GM21515 (cell line): ENCODE measurements at regions not wholly inside any gene's neighbourhood (a gene's known extent, or its start where the extent isn't known, plus 50 kb on each side); places are given as distances from the start of the nearest gene placed in this dataset.
"Not testable (repeated sequence)": the region's sequence is repeated elsewhere in the genome, so short reads cannot be mapped to it uniquely, and the experiment has no call there.

Experiments used
- ATAC-seq: cut with Tn5 transposase; IDR thresholded peaks from one replicate; pipeline ENCODE4 v1.9.1; 2021; ENCODE audit not compliant: unreplicated experiment

DNA sequence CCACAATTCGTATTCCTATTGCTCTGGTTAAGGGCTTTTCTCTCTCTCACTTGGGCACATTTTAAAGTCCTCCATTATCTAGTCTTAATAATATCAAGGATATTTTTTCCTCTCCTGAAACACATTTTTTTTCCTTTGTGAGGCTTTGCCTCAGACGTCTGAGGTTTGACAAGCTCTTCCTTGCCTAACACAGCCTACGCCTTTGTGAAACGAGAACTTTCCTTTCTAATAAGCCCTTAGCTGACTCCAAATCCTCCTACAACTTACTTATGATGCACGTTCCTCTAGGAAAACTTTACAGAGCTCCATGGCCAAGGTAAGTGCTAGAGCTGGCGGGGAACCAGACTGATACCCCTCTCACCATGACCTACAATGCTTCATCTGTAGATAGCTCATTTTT, 841.5 kb downstream of the SOCS6 start:
- no peak for ATAC-seq

DNA sequence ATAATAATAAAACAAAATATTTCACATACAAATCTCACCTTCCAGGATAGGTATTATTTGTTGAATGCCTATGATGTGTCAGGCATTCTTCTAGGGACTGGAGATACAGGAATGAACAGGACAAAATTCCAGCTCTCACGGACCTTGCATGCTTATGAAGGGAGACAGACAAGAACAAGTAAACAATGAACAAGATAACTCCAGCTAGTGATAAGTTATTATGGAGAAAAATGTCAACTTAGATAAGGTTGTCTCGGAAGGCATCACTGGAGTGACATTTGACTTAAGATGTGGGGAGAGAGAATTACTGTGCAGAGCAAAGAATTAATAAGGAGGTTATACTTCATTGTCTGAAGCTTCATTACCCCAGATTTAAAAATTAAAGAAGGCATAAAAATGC, 836.7 kb downstream of the SOCS6 start:
- ATAC-seq, result no peak

DNA sequence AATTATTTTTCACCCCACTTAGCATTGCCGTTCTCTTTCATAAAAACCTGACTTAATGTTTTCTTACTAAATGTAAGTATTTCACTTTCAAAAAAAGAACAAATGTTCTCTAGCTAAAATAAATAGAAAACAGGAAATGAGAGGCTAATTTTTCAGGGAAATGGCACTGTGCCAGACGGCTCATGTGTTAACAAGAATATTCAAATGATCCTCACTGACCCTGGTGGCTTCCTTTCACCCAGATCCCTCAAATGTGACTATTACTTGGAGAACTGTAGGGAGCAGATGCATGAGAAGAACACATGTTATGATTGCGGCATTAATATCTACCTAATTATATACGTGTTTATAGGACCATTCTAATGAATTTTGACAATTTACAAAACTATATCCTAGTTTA, 827.7 kb downstream of the SOCS6 start:
- ATAC-seq, result no peak

DNA sequence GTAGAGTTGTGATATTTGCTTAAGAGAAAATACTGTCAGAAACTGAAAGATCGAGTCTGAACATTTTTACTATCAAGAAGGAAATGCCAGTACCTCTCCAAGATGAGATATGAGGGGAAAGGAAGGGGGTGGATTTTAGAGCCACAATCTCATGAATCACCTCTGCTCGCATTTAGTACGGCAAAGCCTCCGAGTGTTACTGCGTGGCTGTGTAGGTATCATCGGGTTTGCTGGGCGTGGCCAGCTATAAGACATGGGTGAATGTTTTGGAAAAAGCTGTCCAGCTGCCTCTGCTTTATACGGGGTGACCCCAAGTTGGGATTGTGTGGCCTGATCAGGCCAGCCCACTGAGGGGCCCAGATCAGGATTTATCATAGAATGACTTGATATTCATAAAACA, 826.4 kb downstream of the SOCS6 start:
- no peak for ATAC-seq

DNA sequence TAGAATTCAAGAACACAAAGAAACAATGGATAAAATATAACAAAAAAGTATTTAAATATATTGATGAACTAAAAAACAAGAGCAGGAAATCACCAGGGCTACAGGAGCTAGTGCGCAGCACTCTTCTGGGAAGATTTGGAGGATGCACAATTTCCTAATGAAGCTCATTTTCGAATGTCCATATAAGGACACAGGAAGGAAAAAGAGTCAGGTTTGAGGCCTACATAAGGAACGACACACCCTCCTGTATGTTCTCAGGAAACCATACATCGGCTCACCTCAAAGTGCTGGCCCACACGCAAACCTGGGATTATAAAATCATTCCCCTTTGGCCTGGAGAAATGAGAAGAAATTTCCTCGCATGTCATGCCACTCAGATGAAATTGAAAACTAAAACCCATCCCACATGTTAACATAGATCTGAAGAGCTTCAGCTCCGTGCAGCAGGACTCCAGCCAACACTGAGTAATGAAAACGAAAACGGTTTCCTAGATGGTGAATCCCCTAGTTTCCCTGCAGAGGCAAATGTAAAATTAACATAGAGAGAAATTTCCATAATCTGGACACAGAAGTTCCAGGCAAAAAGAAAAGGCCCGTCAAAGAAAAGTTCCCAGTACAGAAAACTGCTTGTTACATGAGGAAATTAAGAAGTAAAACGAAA, 825.8 kb downstream of the SOCS6 start:
- no peak for ATAC-seq

DNA sequence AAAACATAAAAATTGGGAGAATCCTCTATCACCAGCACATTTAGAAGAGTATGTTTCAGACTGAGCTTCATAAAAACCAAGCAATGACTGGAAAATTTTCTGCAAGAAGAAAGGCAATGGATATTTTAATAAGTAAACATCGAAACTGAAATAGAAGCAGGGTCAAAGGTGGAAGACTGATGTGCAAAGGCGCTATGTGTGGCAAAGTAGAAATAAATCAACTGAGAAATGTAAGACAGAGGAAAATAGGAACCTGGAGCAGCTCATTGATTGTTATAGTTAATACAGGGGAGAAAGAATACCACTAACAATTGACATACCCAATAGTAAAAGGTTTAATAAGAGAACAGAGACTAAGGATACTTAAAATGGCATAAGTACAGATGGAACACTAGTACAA, 818.4 kb downstream of the SOCS6 start:
- ATAC-seq, result no peak

DNA sequence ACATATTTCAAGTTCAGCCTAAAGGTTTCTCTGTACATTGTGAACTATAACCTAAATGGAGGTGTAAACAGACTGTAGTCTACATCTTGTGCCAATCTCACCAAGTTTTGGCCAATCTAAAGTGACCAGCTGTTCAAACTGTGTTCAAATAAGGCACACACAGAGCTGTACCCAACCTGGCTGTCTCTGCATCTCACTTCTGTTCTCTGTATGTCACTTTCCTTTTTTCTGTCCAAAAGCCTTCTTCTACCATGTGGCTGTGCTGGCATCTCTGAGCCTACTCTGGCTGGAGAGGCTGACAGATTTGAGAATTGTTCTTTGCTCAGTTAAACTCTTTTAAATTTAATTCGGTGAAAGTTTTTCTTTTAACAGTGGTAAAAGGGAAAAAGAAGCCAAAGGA, 817.9 kb downstream of the SOCS6 start:
- no peak for ATAC-seq

DNA sequence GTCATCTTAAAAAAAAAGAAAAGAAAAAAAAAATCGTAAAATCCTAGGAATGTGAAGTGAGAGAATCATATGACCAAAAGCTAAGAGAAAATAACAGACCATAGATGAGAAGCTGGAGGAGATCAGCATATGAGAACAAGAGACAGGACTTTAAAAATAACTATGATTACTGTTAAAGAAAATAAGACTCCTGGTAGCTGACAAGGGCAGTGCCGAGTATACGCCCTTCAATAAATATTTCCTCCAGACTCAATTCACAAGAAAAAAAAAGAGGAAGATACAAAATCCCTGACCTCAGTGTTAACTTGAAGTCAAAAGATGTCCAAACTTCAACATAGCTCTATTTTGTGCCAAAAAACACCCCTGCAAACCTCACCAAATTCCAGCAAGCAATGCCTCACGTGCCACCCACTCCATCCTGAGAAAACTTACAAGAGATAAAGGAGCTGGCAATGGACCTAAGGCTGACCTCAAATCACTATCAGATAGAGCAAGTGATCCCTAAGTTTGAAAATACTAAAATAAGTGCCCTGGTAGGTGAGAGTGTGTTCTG, 817.2 kb downstream of the SOCS6 start:
- ATAC-seq, result no peak

DNA sequence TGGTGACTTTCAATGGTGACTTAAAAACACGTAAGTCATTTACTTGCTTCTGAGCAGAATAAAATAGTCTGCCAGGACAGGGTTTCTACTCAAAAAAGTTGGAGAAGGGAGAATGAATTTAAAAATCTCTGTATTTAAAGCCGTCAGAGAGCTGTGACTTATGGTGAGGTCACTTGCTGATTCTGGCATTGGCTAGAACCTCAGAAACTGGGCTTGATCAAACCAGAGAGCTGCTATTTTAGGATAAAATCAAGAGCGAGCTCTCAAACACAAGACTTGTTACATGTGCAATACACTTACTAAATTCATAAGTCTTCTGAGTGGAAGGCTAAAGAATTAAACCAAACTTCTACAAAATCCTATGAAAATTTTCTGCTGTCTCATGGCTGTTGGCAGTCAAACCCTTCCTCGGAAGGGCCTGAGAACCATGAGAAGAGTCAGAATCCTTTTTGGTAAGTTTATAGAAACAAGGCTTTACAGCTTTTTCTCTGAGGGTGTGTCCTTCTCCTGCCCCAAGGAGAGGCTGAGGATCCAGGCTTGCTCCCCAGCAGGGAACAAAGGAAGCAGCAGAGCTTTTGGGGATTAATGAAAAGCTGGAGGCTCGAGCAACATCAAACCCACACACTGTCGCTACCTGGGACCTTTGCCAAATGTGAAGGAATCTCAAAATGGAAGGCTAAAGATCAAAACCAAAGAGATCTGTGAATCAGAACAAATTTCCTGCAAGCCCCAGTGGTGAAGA, 816.4 kb downstream of the SOCS6 start:
- ATAC-seq, result no peak

DNA sequence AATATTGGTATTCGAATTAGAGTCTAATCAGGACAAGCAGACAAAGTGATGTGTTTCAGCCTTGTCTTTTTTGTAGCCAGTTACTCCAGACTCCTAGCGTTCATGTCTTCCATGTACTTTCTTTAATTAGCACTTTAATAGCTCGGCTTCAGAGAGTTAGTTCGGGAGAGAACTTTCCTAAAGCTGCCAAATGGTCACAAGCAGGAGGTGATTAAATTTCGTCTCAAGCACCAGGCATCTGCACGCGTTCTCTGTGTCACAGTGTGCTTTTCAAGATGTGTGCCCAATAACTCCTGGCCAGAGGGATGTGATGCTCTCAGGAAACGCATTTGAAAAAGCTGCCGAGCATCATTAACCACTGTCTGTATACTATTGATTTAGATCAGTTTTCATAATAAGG, 790.8 kb downstream of the SOCS6 start:
- no peak for ATAC-seq

DNA sequence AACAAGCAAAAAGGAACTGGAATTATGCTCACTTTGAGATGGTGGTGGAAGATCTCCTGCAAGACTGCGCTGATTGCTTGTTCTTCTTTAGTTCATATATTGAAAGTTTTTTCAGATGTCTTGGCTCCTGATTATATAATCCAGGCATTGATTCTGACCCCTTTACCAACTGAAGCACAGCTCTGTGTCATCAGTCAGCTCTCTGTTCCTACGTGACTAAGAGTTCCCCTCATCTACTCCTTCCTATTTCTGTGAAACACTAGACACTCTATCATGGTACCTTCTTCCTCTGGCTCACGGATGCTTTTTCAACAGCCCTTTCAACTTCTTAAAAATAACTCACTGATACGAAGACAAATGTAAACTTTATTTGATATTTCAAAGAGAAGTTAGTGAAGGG, 788.6 kb downstream of the SOCS6 start:
- no peak for ATAC-seq

DNA sequence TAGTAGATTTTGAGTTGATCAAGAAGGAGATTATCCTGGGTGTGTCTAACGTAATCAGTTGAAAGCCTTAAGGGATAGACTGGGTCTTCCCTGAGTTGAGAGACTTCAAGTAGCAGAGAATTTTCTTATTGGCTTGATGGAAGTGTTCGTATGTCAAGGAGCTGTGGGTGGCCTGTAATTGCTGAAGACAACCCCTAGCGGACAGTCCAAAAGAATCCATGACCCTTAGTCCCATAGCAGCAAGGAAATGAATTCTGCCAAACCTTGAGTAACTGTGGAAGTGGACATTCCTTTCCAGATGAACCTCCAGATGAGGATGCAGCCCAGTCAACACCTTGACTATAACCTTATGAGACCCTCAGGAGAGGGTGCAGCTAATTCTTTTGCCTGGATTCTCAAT, 786.3 kb downstream of the SOCS6 start:
- no peak for ATAC-seq

DNA sequence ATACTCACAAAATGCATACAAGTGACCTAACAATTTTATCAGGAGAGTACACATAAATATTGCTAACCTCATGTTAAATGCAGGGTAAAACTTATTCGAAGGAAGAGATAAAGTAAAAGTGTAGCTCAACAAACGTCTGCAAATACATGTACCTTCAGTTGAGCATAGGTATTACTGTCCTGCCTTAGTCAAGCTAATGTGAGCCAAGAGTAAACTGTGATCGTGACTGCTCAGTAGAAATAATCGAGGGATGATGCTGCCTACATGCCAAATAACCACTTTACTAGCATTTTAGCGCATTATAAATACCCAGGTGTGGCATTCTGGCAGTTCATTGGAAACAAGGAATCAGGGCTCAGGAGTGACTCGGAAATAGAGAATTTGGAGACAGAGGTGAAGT, 779.5 kb downstream of the SOCS6 start:
- no peak for ATAC-seq

DNA sequence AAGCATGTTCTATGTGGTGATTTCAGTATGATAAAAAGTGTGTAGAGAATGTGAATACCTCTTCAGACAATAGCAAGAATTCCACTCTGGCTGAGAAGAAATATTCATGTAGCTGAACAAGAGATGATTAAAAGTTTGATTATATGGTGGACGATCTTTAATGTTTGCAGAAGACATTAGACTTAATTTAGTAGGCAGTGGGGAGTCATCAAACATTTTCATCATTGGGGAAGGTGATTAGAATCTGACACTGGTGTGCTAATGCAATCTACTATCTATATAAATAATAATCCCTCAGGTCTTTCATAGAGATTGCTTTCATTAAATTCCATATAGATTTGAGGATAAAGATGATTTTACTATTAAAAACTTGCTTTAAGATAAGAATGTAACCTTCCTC, 761.0 kb downstream of the SOCS6 start:
- ATAC-seq, result no peak

DNA sequence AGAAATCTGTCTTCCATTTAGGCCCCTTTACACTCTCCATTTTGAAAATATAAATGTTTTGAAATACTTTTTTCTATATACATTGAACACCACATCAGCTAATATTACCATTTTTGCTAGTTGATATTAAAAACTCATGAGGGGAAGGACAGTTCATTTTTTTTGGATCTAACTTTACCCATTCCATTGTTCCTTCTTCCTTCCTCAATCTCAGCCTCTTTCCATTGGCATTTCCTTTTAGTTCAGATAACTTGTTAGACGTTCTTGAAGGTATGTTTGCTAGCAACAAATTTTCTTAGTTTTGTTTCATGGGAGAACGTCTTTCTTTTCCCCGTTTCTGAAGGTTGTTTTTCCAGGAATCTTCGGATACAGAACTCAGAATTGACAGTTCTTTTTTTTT, 759.0 kb downstream of the SOCS6 start:
- no peak for ATAC-seq

DNA sequence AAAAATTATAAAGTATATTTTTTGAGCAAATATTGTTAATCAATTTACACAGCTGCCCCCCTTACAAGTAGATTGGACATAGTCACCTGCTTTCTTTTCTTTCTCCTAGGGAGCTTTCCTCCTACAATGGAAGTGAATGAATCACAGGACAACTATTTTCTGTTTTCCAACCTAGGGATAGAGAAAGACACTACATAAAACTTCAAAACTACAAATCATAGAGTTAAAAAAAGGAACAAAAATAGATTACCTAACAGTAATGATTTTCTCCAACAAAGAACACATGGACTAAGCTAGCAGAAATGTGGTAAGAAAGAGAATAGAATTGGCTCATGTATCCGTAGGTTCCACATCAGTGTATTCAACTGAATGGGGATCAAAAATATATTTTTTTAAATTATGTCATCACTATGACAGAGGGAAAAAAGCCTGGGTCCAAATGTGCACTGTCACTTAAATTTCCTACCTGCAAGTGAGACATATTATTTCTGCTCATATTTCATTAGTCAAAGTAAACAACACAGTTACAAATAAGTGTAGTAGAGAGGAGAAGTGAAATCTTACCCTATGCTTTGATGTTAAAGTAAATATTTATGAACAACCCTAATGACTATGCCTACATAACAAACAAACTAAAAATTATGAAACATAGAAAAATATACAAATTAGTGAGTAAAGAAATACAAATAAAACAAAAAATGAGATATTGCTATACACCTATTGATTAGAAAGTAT, 756.7 kb downstream of the SOCS6 start:
- no peak for ATAC-seq

DNA sequence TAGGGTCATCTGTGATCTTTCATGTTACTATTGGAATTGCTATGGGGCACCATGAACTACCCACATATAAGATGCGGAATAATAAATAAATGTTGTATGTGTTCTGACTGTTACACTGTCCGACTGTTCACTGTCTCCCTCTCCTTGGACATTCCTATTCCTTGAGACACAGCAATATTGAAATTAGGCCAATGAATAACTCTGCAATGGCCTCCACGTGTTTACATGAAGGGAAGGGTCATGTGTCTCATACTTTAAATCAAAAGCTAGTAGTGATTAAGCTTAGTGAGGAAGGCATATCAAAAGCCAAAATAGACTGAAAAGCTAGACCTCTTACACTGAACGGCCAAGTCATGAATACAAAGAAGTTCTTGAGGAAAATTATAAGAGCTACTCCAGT, 751.3 kb downstream of the SOCS6 start:
- ATAC-seq, result no peak

DNA sequence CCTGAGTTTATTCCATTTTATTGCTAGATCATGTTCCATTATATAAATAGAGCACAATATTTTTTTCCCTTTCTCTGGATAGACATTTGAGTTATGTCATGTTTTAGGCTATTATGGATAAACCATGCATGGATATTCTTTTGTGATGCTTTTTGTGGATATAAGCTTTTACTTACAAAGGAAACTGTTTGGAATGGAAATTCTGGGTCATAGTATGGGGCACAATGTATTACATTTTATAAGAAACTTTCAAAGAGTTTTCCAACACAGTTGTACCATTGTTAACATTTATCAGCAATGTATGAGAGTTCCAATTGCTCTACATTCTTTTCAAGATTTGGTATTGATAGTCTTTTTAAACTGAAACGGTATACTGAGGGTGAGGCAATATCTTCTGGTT, 749.4 kb downstream of the SOCS6 start:
- ATAC-seq, result no peak

DNA sequence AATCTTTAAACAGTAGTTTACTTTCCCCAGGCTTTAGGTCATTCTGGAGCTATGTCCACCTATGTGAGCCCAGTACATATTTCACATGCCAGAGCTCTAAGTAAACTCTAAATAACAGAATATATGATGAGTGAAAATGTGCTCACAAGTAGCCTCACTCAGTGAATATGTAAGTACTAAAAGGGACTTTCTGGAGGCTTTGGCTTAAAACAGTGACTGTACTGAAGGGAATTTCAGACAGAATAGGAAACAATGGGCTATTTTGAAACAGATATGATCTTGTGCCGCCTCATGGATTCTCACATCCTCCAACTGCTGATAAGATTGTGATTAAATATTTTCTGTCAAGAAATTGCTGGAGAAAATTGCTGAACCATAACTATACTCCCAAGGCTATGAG, 747.9 kb downstream of the SOCS6 start:
- ATAC-seq, result no peak

DNA sequence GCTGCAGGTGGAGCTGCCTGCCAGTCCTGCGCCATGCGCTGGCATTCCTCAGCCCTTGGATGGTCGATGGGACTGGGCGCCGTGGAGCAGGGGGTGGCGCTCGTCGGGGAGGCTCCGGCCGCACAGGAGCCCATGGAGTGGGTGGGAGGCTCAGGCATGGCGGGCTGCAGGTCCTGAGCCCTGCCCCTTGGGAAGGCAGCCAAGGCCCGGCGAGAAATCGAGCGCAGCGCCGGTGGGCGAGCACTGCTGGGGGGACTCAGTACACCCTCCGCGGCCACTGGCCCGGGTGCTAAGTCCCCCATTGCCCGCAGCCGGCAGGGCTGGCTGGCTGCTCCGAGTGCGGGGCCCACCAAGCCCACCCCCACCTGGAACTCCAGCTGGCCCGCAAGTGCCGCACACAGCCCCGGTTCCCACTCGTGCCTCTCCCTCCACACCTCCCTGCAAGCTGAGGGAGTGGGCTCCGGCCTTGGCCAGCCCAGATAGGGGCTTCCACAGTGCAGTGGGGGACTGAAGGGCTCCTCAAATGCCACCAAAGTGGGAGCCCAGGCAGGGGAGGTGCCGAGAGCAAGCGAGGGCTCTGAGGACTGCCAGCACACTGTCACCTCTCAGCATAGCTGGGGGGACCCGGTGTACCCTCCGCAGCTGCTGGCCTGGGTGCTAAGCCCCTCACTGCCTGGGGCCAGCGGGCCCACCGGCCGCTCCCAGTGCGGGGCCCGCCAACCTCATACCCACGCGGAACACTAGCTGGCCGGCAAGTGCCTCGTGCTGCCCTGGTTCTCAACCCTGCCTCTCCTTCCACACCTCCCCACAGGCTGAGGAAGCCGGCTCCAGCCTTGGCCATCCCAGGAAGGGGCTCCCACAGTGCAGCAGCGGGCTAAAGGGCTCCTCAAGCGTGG, 742.7 kb downstream of the SOCS6 start:
- ATAC-seq, result not testable (repeated sequence)

DNA sequence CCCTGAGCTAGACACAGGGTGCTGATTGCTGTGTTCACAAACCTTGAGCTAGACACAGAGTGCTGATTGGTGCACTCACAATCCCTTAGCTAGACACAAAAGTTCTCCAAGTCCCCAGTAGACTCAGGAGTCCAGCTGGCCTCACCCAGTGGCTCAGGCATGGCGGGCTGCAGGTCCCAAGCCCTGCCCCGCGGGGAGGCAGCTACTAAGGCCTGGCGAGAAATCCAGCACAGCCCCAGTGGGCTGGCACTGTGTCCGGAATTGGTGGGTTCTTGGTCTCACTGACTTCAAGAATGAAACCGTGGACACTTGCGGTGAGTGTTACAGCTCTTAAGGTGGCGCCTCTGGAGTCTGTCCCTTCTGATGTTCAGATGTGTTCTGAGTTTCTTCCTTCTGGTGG, 741.2 kb downstream of the SOCS6 start:
- not testable (repeated sequence) for ATAC-seq
